Endothelial cell of umbilical vein (primary cell): ENCODE measurements at regions not wholly inside any gene's neighbourhood (a gene's known extent, or its start where the extent isn't known, plus 50 kb on each side); places are given as distances from the start of the nearest gene placed in this dataset.

Source experiments
- BruUV-seq: library from RNA; stranded (reverse); fragments of 400-500 nt; replicated peaks from 2 replicates; lab custom pipeline; 2021; lab: Mats Ljungman, UMichigan
- CTCF ChIA-PET: fragments of 300-600, 350-600 bp; sonication (Branson Sonifier 250); formaldehyde crosslinking; loops from one replicate; lab custom pipeline; 2021; ENCODE audit warnings: antibody characterized with exemption, inconsistent platforms; lab: Charles Lee
- POLR2A ChIA-PET: fragments of 300-600, 350-600 bp; sonication (Branson Sonifier 250); formaldehyde crosslinking; loops from one replicate; lab custom pipeline; 2021; ENCODE audit warnings: antibody characterized with exemption, inconsistent platforms; lab: Charles Lee
- DNase-seq: peaks from one replicate; pipeline ENCODE4 v3.0.0-alpha.2; 2011; ENCODE audit warnings: low read depth, low spot score
- FAIRE-seq: peaks from 2 replicates; lab custom pipeline; 2011; peaks lifted over from hg19 to GRCh38; lab: Jason Lieb, UNC
- H2AFZ ChIP-seq: 2 replicates; pipeline ENCODE4 v1.6.0; 2012; ENCODE audit warnings: low read depth, low read length, control low read depth, inconsistent platforms
- H3K27ac ChIP-seq: 2 replicates; pipeline ENCODE4 v1.5.1; 2011; ENCODE audit warnings: low read depth, mild to moderate bottlenecking, control low read depth, low read length, moderate library complexity; ENCODE audit not compliant: insufficient read depth
- H3K27me3 ChIP-seq, 2 experiments: 2 replicates each; pipeline versions ENCODE4 v1.6.0 to v1.6.1; 2011; ENCODE audit warnings: low read length in 2 of 2, mixed read lengths in 1 of 2; ENCODE audit not compliant: control insufficient read depth in 2 of 2, insufficient read depth in 2 of 2
- H3K36me3 ChIP-seq, 2 experiments: 2 replicates in 1 of 2; 3 replicates in 1 of 2; pipeline ENCODE4 v1.5.1; 2011; ENCODE audit warnings: low read length in 2 of 2, mild to moderate bottlenecking in 1 of 2, moderate library complexity in 1 of 2; ENCODE audit not compliant: control insufficient read depth in 2 of 2, insufficient read depth in 2 of 2; ENCODE audit errors: extremely low read depth in 1 of 2
- H3K4me1 ChIP-seq: 3 replicates; pipeline ENCODE4 v1.5.1; 2011; ENCODE audit warnings: mild to moderate bottlenecking, low read length; ENCODE audit not compliant: control insufficient read depth, insufficient read depth; ENCODE audit errors: extremely low read depth
- H3K4me2 ChIP-seq: 2 replicates; pipeline ENCODE4 v1.6.1; 2011; ENCODE audit warnings: low read length, control low read depth, mixed read lengths; ENCODE audit not compliant: insufficient read depth
- H3K4me3 ChIP-seq, 3 experiments: fragments of 200-600 bp in 1 of 3; sonication (generic), shearing (Covaris generic) in 1 of 3; replicated peaks in 1 of 3; 2 replicates each; pipeline ENCODE4 v1.5.1; 2011 to 2016; ENCODE audit warnings: control low read depth in 3 of 3, low read length in 3 of 3, mild to moderate bottlenecking in 2 of 3, inconsistent platforms in 1 of 3, low read depth in 1 of 3, moderate library complexity in 1 of 3; ENCODE audit not compliant: insufficient read depth in 1 of 3
- H3K79me2 ChIP-seq: 2 replicates; pipeline ENCODE4 v1.6.0; 2012; ENCODE audit warnings: low read length, inconsistent platforms; ENCODE audit not compliant: control insufficient read depth, insufficient read depth
- H3K9ac ChIP-seq: replicated peaks from 2 replicates; pipeline ENCODE3; 2011; ENCODE audit warnings: low read length, control low read depth; ENCODE audit not compliant: insufficient read depth; ENCODE audit errors: extremely low read depth
- H3K9me1 ChIP-seq: replicated peaks from 3 replicates; pipeline ENCODE4 v1.6.0; 2011; ENCODE audit warnings: mild to moderate bottlenecking, low read length; ENCODE audit not compliant: control insufficient read depth, insufficient read depth; ENCODE audit errors: extremely low read depth
- H3K9me3 ChIP-seq: replicated peaks from 2 replicates; pipeline ENCODE4 v1.5.1; 2012; ENCODE audit warnings: low read length, inconsistent platforms; ENCODE audit not compliant: control insufficient read depth, insufficient read depth
- H4K20me1 ChIP-seq: replicated peaks from 2 replicates; pipeline ENCODE3; 2011; ENCODE audit warnings: mild to moderate bottlenecking, low read length; ENCODE audit not compliant: control insufficient read depth, insufficient read depth; ENCODE audit errors: extremely low read depth
- CTCF ChIP-seq, 2 donors: IDR thresholded peaks; 1 replicate in 1 of 2; 2 replicates in 1 of 2; pipeline ENCODE4 v1.5.1; 2011; ENCODE audit warnings: low read length in 2 of 2, mild to moderate bottlenecking in 2 of 2, moderate library complexity in 2 of 2, control low read depth in 1 of 2, inconsistent platforms in 1 of 2, low read depth in 1 of 2; ENCODE audit not compliant: insufficient read depth in 1 of 2; ENCODE audit errors: extremely low read depth in 1 of 2
- EZH2 ChIP-seq: IDR thresholded peaks from 2 replicates; pipeline ENCODE4 v1.6.1; 2012; ENCODE audit warnings: borderline replicate concordance, low read depth, mild to moderate bottlenecking, moderate library complexity, low read length, inconsistent platforms; ENCODE audit not compliant: severe bottlenecking
- FOS ChIP-seq: IDR thresholded peaks from 2 replicates; pipeline ENCODE4 v1.6.1; 2011; ENCODE audit warnings: mild to moderate bottlenecking, low read length, moderate library complexity, borderline replicate concordance; ENCODE audit not compliant: insufficient read depth
- GATA2 ChIP-seq: IDR thresholded peaks from 2 replicates; pipeline ENCODE4 v1.7.0; 2011; ENCODE audit warnings: low read depth, mild to moderate bottlenecking, moderate library complexity, mixed read lengths, low read length; ENCODE audit not compliant: insufficient read length, insufficient read depth
- JUN ChIP-seq: IDR thresholded peaks from 2 replicates; pipeline ENCODE4 v1.6.1; 2011; ENCODE audit warnings: borderline replicate concordance, low read depth; ENCODE audit not compliant: insufficient read length, insufficient read depth
- MYC ChIP-seq: IDR thresholded peaks from one replicate; pipeline ENCODE4 v1.6.1; 2011; ENCODE audit warnings: mild to moderate bottlenecking, low read depth, low read length
- POLR2A ChIP-seq: IDR thresholded peaks from 2 replicates; pipeline ENCODE4 v1.6.1; 2012; ENCODE audit warnings: low read depth, mild to moderate bottlenecking, control low read depth, low read length
- dilution Hi-C: fragments of 300-500 bp; cut with MboI; formaldehyde crosslinking; loops from one replicate; pipeline ENCODE4 v1.15.0; 2019; ENCODE audit warnings: low sequenced_read_pairs; ENCODE audit not compliant: extremely low pct_ligation_motif_present
- intact Hi-C: fragments of 100-400 bp; cut with micrococcal nuclease; formaldehyde crosslinking; loops from one replicate; pipeline ENCODE4 v1.10.0; 2022
- TF ChIP-seq, protein P1 (sequence below): IDR thresholded peaks from 2 replicates; pipeline ENCODE4 v1.6.1; 2011; ENCODE audit not compliant: insufficient read depth, insufficient read length

DNA sequence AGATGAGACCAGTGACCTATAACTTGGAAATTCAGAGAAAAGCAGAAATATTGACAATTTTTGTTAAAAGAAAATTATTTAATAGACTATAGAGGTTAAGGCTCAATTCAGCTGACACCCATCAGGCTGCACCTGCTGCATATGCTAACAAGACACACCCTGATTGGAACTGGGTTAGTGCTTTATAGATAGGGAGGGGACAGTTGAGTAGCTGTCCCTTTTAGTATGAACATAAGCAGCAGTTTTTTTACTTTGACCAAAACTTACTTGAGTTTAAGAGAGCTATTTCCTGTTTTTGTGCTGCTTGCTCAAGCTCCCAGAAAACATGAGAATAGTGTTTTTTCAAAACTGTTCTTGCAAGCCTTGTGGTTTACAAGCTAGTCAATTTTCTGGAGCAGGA is 292.6 kb downstream of the LRRC3B start:
- ChIA-PET CTCF (no interaction called here), POLR2A (no interaction called here)
- no peak for TF ChIP-seq GATA2
- TF ChIP-seq POLR2A: no peak
- no peak for TF ChIP-seq CTCF (IDR thresholded peaks at IDR 0.05; ENCODE audit: extremely low read depth in 1 of 2, insufficient read depth in 1 of 2, low read depth in 1 of 2, low read length in 2 of 2)
- no peak for TF ChIP-seq MYC
- TF ChIP-seq FOS: no peak
- no peak for TF ChIP-seq JUN
- TF ChIP-seq EZH2: no peak
- TF ChIP-seq, protein P1, sequence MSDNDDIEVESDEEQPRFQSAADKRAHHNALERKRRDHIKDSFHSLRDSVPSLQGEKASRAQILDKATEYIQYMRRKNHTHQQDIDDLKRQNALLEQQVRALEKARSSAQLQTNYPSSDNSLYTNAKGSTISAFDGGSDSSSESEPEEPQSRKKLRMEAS: no peak
- no TSS peak for BruUV-seq
- no peak overlapping the region for H2AFZ ChIP-seq
- no peaks in the 10 kb centered on the region for H4K20me1 ChIP-seq
- dilution Hi-C loops (no loop called here), intact Hi-C loops (no loop called here)
- no peaks in the 10 kb centered on the region for H3K9me1 ChIP-seq
- no peak for FAIRE-seq
- no peak overlapping the region for H3K27ac ChIP-seq
- H3K79me2 ChIP-seq: no peaks in the 10 kb centered on the region
- no peak overlapping the region for H3K4me3 ChIP-seq
- H3K9me3 ChIP-seq: peaks cover 1% of the 10 kb centered on the region
- H3K4me1 ChIP-seq: no peaks in the 10 kb centered on the region
- H3K27me3 ChIP-seq: no peaks in the 10 kb centered on the region
- no peak overlapping the region for H3K4me2 ChIP-seq
- no peak overlapping the region for H3K9ac ChIP-seq
- no peak for DNase-seq
- no peaks in the 10 kb centered on the region for H3K36me3 ChIP-seq
